Astrocyte (in vitro differentiated cells and primary cell): ENCODE measurements at regions not wholly inside any gene's neighbourhood (a gene's known extent, or its start where the extent isn't known, plus 50 kb on each side); places are given as distances from the start of the nearest gene placed in this dataset.

Experiments used
- EZH2 ChIP-seq: IDR thresholded peaks from 2 replicates; pipeline ENCODE4 v1.6.1; 2012; ENCODE audit warnings: mild to moderate bottlenecking, low read length, inconsistent platforms; ENCODE audit not compliant: insufficient read depth
- TF ChIP-seq, protein P1 (sequence below): IDR thresholded peaks from 2 replicates; pipeline ENCODE4 v1.5.1; 2011; ENCODE audit warnings: low read depth, mild to moderate bottlenecking, inconsistent platforms, low read length, moderate library complexity; ENCODE audit not compliant: insufficient read depth

DNA sequence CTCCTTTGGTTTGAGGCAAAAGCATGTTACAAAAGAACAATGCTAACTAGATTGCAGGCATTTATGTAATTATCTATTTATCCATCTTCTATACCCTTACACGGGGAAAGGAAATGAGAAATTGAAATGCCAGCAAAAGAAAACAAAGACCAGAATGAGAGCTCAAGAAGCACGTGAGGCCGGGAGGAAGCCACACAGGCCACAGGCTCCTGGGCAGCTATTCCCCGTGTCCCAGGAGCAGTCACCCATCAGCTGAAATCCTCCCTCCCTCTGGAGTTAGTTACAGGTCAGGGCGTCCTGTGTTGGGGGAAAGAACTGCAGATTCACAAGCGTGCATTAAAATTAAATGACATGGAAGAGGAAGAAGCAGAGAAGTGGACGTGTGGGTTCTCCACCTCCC is 64.7 kb upstream of the RPS6KA2 start:
- TF ChIP-seq, protein P1, sequence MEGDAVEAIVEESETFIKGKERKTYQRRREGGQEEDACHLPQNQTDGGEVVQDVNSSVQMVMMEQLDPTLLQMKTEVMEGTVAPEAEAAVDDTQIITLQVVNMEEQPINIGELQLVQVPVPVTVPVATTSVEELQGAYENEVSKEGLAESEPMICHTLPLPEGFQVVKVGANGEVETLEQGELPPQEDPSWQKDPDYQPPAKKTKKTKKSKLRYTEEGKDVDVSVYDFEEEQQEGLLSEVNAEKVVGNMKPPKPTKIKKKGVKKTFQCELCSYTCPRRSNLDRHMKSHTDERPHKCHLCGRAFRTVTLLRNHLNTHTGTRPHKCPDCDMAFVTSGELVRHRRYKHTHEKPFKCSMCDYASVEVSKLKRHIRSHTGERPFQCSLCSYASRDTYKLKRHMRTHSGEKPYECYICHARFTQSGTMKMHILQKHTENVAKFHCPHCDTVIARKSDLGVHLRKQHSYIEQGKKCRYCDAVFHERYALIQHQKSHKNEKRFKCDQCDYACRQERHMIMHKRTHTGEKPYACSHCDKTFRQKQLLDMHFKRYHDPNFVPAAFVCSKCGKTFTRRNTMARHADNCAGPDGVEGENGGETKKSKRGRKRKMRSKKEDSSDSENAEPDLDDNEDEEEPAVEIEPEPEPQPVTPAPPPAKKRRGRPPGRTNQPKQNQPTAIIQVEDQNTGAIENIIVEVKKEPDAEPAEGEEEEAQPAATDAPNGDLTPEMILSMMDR: no peak
- TF ChIP-seq EZH2: no peak
